Osteoblast (primary cell): ENCODE measurements at regions not wholly inside any gene's neighbourhood (a gene's known extent, or its start where the extent isn't known, plus 50 kb on each side); places are given as distances from the start of the nearest gene placed in this dataset.

Source experiments
- DNase-seq: peaks from one replicate; pipeline ENCODE4 v3.0.0; 2011; ENCODE audit warnings: low spot score, mixed read lengths; ENCODE audit not compliant: insufficient read length; ENCODE audit errors: missing footprints
- H2AFZ ChIP-seq: 2 replicates; pipeline ENCODE4 v1.6.0; 2011; ENCODE audit warnings: mild to moderate bottlenecking, low read length
- H3K27ac ChIP-seq: 2 replicates; pipeline ENCODE4 v1.5.1; 2011; ENCODE audit warnings: mild to moderate bottlenecking, low read depth, low read length, moderate library complexity
- H3K27me3 ChIP-seq: 2 replicates; pipeline ENCODE4 v1.6.0; 2012; ENCODE audit warnings: mild to moderate bottlenecking, control low read depth, inconsistent platforms, low read length, moderate library complexity; ENCODE audit not compliant: insufficient read depth
- H3K36me3 ChIP-seq: 2 replicates; pipeline ENCODE4 v1.5.1; 2011; ENCODE audit warnings: mild to moderate bottlenecking, low read length, control low read depth, moderate library complexity; ENCODE audit not compliant: insufficient read depth
- H3K4me1 ChIP-seq: 2 replicates; pipeline ENCODE4 v1.5.1; 2011; ENCODE audit warnings: mild to moderate bottlenecking, low read length, control low read depth, moderate library complexity; ENCODE audit not compliant: insufficient read depth
- H3K4me2 ChIP-seq: 2 replicates; pipeline ENCODE4 v1.6.0; 2011; ENCODE audit warnings: mild to moderate bottlenecking, low read length; ENCODE audit not compliant: insufficient read depth
- H3K4me3 ChIP-seq: fragments of 200-600 bp; sonication (generic); 3 replicates; pipeline ENCODE4 v1.5.1; 2012; ENCODE audit warnings: mild to moderate bottlenecking, low read length, inconsistent platforms; ENCODE audit not compliant: insufficient read depth
- H3K79me2 ChIP-seq: 2 replicates; pipeline ENCODE4 v1.6.0; 2012; ENCODE audit warnings: mild to moderate bottlenecking, low read length, control low read depth, inconsistent platforms; ENCODE audit not compliant: insufficient read depth
- H3K9me3 ChIP-seq: 2 replicates; pipeline ENCODE4 v1.5.1; 2011; ENCODE audit warnings: low read depth, low read length, control low read depth
- H4K20me1 ChIP-seq: 2 replicates; pipeline ENCODE4 v1.6.0; 2012; ENCODE audit warnings: mild to moderate bottlenecking, low read length, control low read depth; ENCODE audit not compliant: insufficient read depth
- CTCF ChIP-seq: IDR thresholded peaks from 2 replicates; pipeline ENCODE4 v1.5.1; 2011; ENCODE audit warnings: mild to moderate bottlenecking, low read depth, low read length, moderate library complexity; ENCODE audit errors: extremely low read depth

DNA sequence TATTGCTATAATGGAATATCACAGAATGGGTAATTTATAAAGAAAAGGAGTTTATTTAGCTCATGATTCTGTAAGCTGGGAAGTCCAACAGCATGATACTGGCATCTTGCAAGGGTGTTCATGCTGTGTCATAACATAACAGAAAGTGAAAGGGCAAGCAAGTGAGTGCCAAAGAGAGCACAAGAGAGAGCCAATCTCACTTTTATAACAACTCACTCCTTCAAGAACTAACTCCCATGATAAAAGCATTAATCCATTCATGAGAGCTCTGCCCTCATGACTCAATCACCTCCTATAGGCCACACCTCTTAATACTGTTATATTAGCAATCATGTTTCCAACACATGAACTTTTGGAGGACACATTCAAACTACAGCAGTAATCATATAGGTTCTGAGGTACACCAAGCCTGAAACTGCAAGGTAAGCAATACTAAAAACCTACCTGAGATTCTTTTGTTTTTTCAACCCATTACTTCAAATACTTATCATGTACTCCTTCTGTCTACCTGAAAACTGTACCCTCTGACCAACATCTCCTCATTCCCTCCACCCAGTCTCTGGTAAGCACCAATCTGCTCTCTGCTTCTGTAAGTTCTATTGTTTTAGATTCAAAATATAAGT is 219.7 kb downstream of the MTERF1 start:
- Histone ChIP-seq H2AFZ (no peak overlapping the region), H3K36me3 (no peaks in the 10 kb centered on the region), H4K20me1 (no peaks in the 10 kb centered on the region), H3K4me3 (no peak overlapping the region), H3K4me1 (peaks cover 24% of the 10 kb centered on the region), H3K9me3 (no peaks in the 10 kb centered on the region), H3K27me3 (no peaks in the 10 kb centered on the region), H3K79me2 (no peaks in the 10 kb centered on the region), H3K27ac (no peak overlapping the region), H3K4me2 (no peak overlapping the region)
- no peak for TF ChIP-seq CTCF
- no peak for DNase-seq

DNA sequence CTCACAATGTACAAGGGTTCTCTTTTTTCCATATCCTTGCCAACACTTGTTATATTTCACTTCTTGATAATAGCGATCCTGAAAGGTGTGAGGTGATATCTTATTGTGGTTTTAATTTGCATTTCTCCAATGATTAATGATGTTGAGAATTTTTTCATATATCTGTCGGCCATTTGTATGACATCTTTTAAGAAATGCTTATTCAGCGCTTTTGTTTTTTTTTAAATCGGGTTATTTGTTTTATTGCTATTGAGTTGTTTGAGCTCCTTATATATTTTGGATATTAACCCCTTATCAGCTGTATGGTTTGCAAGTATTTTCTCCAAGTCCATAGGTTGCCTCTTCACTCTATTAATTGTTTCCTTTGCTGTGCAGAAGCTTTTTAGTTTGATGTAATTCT is 218.8 kb downstream of the MTERF1 start:
- H3K27me3 ChIP-seq, result no peaks in the 10 kb centered on the region
- H3K27ac ChIP-seq, result no peak overlapping the region
- no peaks in the 10 kb centered on the region for H4K20me1 ChIP-seq
- DNase-seq, result no peak
- no peak overlapping the region for H2AFZ ChIP-seq
- no peak overlapping the region for H3K4me3 ChIP-seq
- H3K9me3 ChIP-seq, result no peaks in the 10 kb centered on the region
- TF ChIP-seq CTCF, result no peak
- peaks cover 15% of the 10 kb centered on the region for H3K4me1 ChIP-seq
- no peak overlapping the region for H3K4me2 ChIP-seq
- H3K79me2 ChIP-seq, result no peaks in the 10 kb centered on the region
- H3K36me3 ChIP-seq, result no peaks in the 10 kb centered on the region

GRCh38 chr7:91668217-91668616 is 212.3 kb downstream of the MTERF1 start:
- Histone ChIP-seq H3K4me2 (no peak overlapping the region), H3K4me3 (no peak overlapping the region), H3K9me3 (no peaks in the 10 kb centered on the region), H3K36me3 (no peaks in the 10 kb centered on the region), H3K27ac (no peak overlapping the region), H2AFZ (no peak overlapping the region), H3K79me2 (no peaks in the 10 kb centered on the region), H4K20me1 (no peaks in the 10 kb centered on the region), H3K4me1 (no peaks in the 10 kb centered on the region), H3K27me3 (no peaks in the 10 kb centered on the region)
- TF ChIP-seq CTCF, result no peak
- no peak for DNase-seq

- Histone ChIP-seq H3K79me2 (no peaks in the 10 kb centered on the region), H3K9me3 (no peaks in the 10 kb centered on the region), H3K27me3 (no peaks in the 10 kb centered on the region), H3K27ac (no peak overlapping the region), H2AFZ (no peak overlapping the region), H4K20me1 (no peaks in the 10 kb centered on the region), H3K4me1 (no peaks in the 10 kb centered on the region), H3K4me3 (no peak overlapping the region), H3K36me3 (no peaks in the 10 kb centered on the region), H3K4me2 (no peak overlapping the region)
- TF ChIP-seq CTCF, result no peak
- no peak for DNase-seq
These were observed 209.3 kb downstream of the MTERF1 start for GRCh38 chr7:91671245-91671644.
